Testis (tissue), 2 donors: ENCODE measurements at regions not wholly inside any gene's neighbourhood (a gene's known extent, or its start where the extent isn't known, plus 50 kb on each side); places are given as distances from the start of the nearest gene placed in this dataset.

Source experiments
- DNase-seq: peaks from one replicate; pipeline ENCODE4 v3.0.0-alpha.2; 2019
- H3K27ac ChIP-seq, 2 donors: fragments of 200-600 bp; sonication (generic); one replicate each; pipeline ENCODE4 v1.5.1; 2019
- H3K27me3 ChIP-seq: fragments of 200-600 bp; sonication (generic); one replicate; pipeline ENCODE4 v1.5.1; 2019
- H3K36me3 ChIP-seq: fragments of 200-600 bp; sonication (generic); one replicate; pipeline ENCODE4 v1.5.1; 2017; ENCODE audit warnings: low read depth; ENCODE audit errors: missing control alignments
- H3K4me1 ChIP-seq: fragments of 200-600 bp; sonication (generic); one replicate; pipeline ENCODE4 v1.5.1; 2019
- H3K4me3 ChIP-seq, 2 donors: fragments of 200-600 bp; sonication (generic); one replicate each; pipeline ENCODE4 v1.5.1; 2017 to 2019
- H3K9me3 ChIP-seq: fragments of 200-600 bp; sonication (generic); one replicate; pipeline ENCODE4 v1.5.1; 2017
- CTCF ChIP-seq, 3 experiments: fragments of 450-650 bp in 2 of 3; fragments of 200-600 bp in 1 of 3; sonication (generic) in 1 of 3; IDR thresholded peaks; one replicate each; pipeline ENCODE4 v1.5.1; 2016 to 2019; ENCODE audit warnings: antibody characterized with exemption in 3 of 3, mild to moderate bottlenecking in 2 of 3, moderate library complexity in 1 of 3
- POLR2A ChIP-seq: fragments of 450-650 bp; IDR thresholded peaks from one replicate; pipeline ENCODE4 v1.6.1; 2017; ENCODE audit warnings: antibody characterized with exemption, mild to moderate bottlenecking, moderate library complexity
- WGBS, 2 donors: methylation state at CpG; one replicate each; pipeline ENCODE4 v1.1.5; 2018; 5-methylcytosine and 5-hydroxymethylcytosine counted together
- intact Hi-C: fragments of 100-400 bp; cut with DNase I; formaldehyde crosslinking; loops from one replicate; pipeline ENCODE4 v1.15.1; 2023; ENCODE audit warnings: low total_unique reads

GRCh38 chr10:46234431-46235060 lies 52.3 kb upstream of the ANTXRL start:
- Histone ChIP-seq H3K9me3 (no peaks in the 10 kb centered on the region), H3K4me1 (no peaks in the 10 kb centered on the region), H3K27me3 (no peaks in the 10 kb centered on the region), H3K4me3 (no peak overlapping the region), H3K27ac (no peak overlapping the region), H3K36me3 (no peaks in the 10 kb centered on the region)
- peak; percentile 14 for DNase-seq
- WGBS, 2 donors = 68 to 87% methylated on average over 9 to 10 of the region's 10 CpGs
- TF ChIP-seq CTCF (IDR thresholded peaks at IDR 0.05) = no peak
- TF ChIP-seq POLR2A = no peak
- intact Hi-C loops = no loop called here

GRCh38 chr10:46235705-46236545 lies 50.9 kb upstream of the ANTXRL start:
- no peaks in the 10 kb centered on the region for H3K27me3 ChIP-seq
- DNase-seq = no peak
- no peaks in the 10 kb centered on the region for H3K36me3 ChIP-seq
- H3K4me3 ChIP-seq = no peak overlapping the region
- no peak overlapping the region for H3K27ac ChIP-seq
- no peak for TF ChIP-seq POLR2A
- no peak for TF ChIP-seq CTCF (IDR thresholded peaks at IDR 0.05)
- H3K9me3 ChIP-seq = no peaks in the 10 kb centered on the region
- WGBS, 2 donors = 83 to 88% methylated on average over 4 to 5 of the region's 5 CpGs
- no peaks in the 10 kb centered on the region for H3K4me1 ChIP-seq
- intact Hi-C loops = no loop called here

GRCh38 chr10:46236546-46236887 lies 50.3 kb upstream of the ANTXRL start:
- intact Hi-C loops = no loop called here
- no peaks in the 10 kb centered on the region for H3K27me3 ChIP-seq
- TF ChIP-seq POLR2A (no peak), CTCF (IDR thresholded peaks at IDR 0.05) (no peak)
- H3K4me1 ChIP-seq = no peaks in the 10 kb centered on the region
- peak; percentile 1 for DNase-seq
- no peak overlapping the region for H3K4me3 ChIP-seq
- no peak overlapping the region for H3K27ac ChIP-seq
- WGBS, 2 donors = 85 to 94% methylated on average over 2 of the region's 2 CpGs
- H3K9me3 ChIP-seq = no peaks in the 10 kb centered on the region
- no peaks in the 10 kb centered on the region for H3K36me3 ChIP-seq

GRCh38 chr10:46236941-46237681 lies 49.7 kb upstream of the ANTXRL start:
- intact Hi-C loops = no loop called here
- no peak overlapping the region for H3K4me3 ChIP-seq
- no peak for TF ChIP-seq CTCF (IDR thresholded peaks at IDR 0.05)
- no peak for TF ChIP-seq POLR2A
- no peaks in the 10 kb centered on the region for H3K4me1 ChIP-seq
- no peak overlapping the region for H3K27ac ChIP-seq
- WGBS, 2 donors = 87 to 90% methylated on average over 5 of the region's 5 CpGs
- H3K36me3 ChIP-seq = no peaks in the 10 kb centered on the region
- no peaks in the 10 kb centered on the region for H3K9me3 ChIP-seq
- no peaks in the 10 kb centered on the region for H3K27me3 ChIP-seq
- DNase-seq = peak; percentile 2
